A549 (cell line): ENCODE measurements at regions not wholly inside any gene's neighbourhood (a gene's known extent, or its start where the extent isn't known, plus 50 kb on each side); places are given as distances from the start of the nearest gene placed in this dataset.

Source experiments
- ATAC-seq, 2 experiments: fragments of 200-7000 bp in 1 of 2; fragments of >200 bp in 1 of 2; cut with Nextera tagmentation in 1 of 2; cut with Tn5 transposase in 1 of 2; 3 replicates each; pipeline versions ENCODE4 v1.8.0 to v1.9.1; 2018 to 2020; ENCODE audit warnings: mild to moderate bottlenecking in 1 of 2, moderate library complexity in 1 of 2
- CTCF ChIA-PET: fragments of 300-600 bp; sonication (Branson Sonifier 250); formaldehyde crosslinking; extraction: SDS; loops from one replicate; lab custom pipeline; 2021; ENCODE audit warnings: antibody characterized with exemption, inconsistent platforms; lab: Yijun Ruan, JAX
- POLR2A ChIA-PET: fragments of 350-600 bp; formaldehyde crosslinking; extraction: SDS; loops from one replicate; lab custom pipeline; 2021; ENCODE audit warnings: antibody characterized with exemption, inconsistent platforms; lab: Yijun Ruan, JAX
- DNase-seq, 2 experiments: peaks; one replicate each; pipeline versions ENCODE4 v3.0.0 to v3.0.0-alpha.2; 2011 to 2016; ENCODE audit warnings: low read depth in 1 of 2, low spot score in 1 of 2
- FAIRE-seq: peaks from 2 replicates; lab custom pipeline; 2011; peaks lifted over from hg19 to GRCh38; lab: Jason Lieb, UNC
- H3K27ac ChIP-seq, 2 experiments: fragments of >200 bp; sonication (Bioruptor Twin); formaldehyde crosslinking; 3 replicates each; pipeline ENCODE4 v1.5.1; 2016 to 2017
- H3K4me1 ChIP-seq: fragments of >200 bp; sonication (Bioruptor Twin); formaldehyde crosslinking; 3 replicates; pipeline ENCODE4 v1.6.1; 2016
- H3K4me2 ChIP-seq: fragments of >200 bp; sonication (Bioruptor Twin); formaldehyde crosslinking; 3 replicates; pipeline ENCODE4 v1.6.1; 2016
- H3K4me3 ChIP-seq: fragments of >200 bp; sonication (Bioruptor Twin); formaldehyde crosslinking; 3 replicates; pipeline ENCODE4 v1.5.1; 2016
- H3K9me3 ChIP-seq: fragments of >200 bp; sonication (Bioruptor Twin); formaldehyde crosslinking; 3 replicates; pipeline ENCODE4 v1.6.1; 2016
- BCL3 ChIP-seq: fragments of >200 bp; sonication (Bioruptor Twin); formaldehyde crosslinking; IDR thresholded peaks from 3 replicates; pipeline ENCODE4 v1.6.1; 2016
- BHLHE40 ChIP-seq: IDR thresholded peaks from 2 replicates; pipeline ENCODE4 v1.6.1; 2012; ENCODE audit warnings: low read depth, low read length, inconsistent platforms
- CBX2 ChIP-seq: fragments of 200-600 bp; sonication (generic); IDR thresholded peaks from 2 replicates; pipeline ENCODE4 v1.6.1; 2016; ENCODE audit warnings: low read depth, mild to moderate bottlenecking, borderline replicate concordance
- CEBPB ChIP-seq, 2 experiments: fragments of >200 bp in 1 of 2; sonication (Bioruptor Twin) in 1 of 2; formaldehyde crosslinking in 1 of 2; IDR thresholded peaks; 2 replicates each; pipeline ENCODE4 v1.6.1; 2012 to 2016
- CHD2 ChIP-seq: fragments of 150-350 bp; IDR thresholded peaks from 2 replicates; pipeline ENCODE4 v1.6.1; 2014; ENCODE audit warnings: low read length; ENCODE audit not compliant: partially characterized antibody
- CHD4 ChIP-seq: fragments of 200-600 bp; sonication (generic); IDR thresholded peaks from 2 replicates; pipeline ENCODE4 v1.6.1; 2016; ENCODE audit warnings: antibody characterized with exemption, mild to moderate bottlenecking, borderline replicate concordance
- CTCF ChIP-seq: fragments of >200 bp; sonication (Bioruptor Twin); formaldehyde crosslinking; IDR thresholded peaks from 3 replicates; pipeline ENCODE4 v1.5.1; 2016
- EHF ChIP-seq: fragments of 250-450 bp; sonication (Bioruptor Pico); IDR thresholded peaks from 2 replicates; pipeline ENCODE4 v1.5.0; 2020; ENCODE audit warnings: mild to moderate bottlenecking
- EP300 ChIP-seq, 2 experiments: fragments of >200 bp; sonication (Bioruptor Twin); formaldehyde crosslinking; IDR thresholded peaks; 2 replicates in 1 of 2; 3 replicates in 1 of 2; pipeline ENCODE4 v1.6.1; 2016 to 2017
- ESRRA ChIP-seq: fragments of 150-350 bp; IDR thresholded peaks from 2 replicates; pipeline ENCODE4 v1.6.1; 2014; ENCODE audit warnings: mild to moderate bottlenecking, low read length, borderline replicate concordance
- FOSL2 ChIP-seq, 2 experiments: fragments of 450-650 bp in 1 of 2; fragments of >200 bp in 1 of 2; sonication (Bioruptor Twin) in 1 of 2; formaldehyde crosslinking; IDR thresholded peaks; 2 replicates each; pipeline versions ENCODE4 v1.5.0 to v1.6.1; 2016 to 2020; ENCODE audit warnings: mild to moderate bottlenecking in 1 of 2, moderate library complexity in 1 of 2
- GATA3 ChIP-seq: IDR thresholded peaks from 2 replicates; pipeline ENCODE4 v1.6.1; 2012; ENCODE audit warnings: borderline replicate concordance
- HES2 ChIP-seq: fragments of >200 bp; sonication (Bioruptor Twin); formaldehyde crosslinking; IDR thresholded peaks from 2 replicates; pipeline ENCODE4 v1.6.1; 2016
- HOXA7 ChIP-seq: fragments of 250-450 bp; sonication (Bioruptor Pico); IDR thresholded peaks from 2 replicates; pipeline ENCODE4 v1.5.0; 2020; ENCODE audit warnings: mild to moderate bottlenecking, moderate library complexity
- HOXB13 ChIP-seq: fragments of 250-450 bp; sonication (Bioruptor Pico); IDR thresholded peaks from 2 replicates; pipeline ENCODE4 v1.5.0; 2020; ENCODE audit warnings: low read depth, mild to moderate bottlenecking, moderate library complexity
- JUN ChIP-seq, 2 experiments: fragments of >200 bp; sonication (Bioruptor Twin); formaldehyde crosslinking; IDR thresholded peaks; 2 replicates in 1 of 2; 3 replicates in 1 of 2; pipeline ENCODE4 v1.6.1; 2016 to 2017
- JUNB ChIP-seq: fragments of >200 bp; sonication (Bioruptor Twin); formaldehyde crosslinking; IDR thresholded peaks from 2 replicates; pipeline ENCODE4 v1.6.1; 2016
- KDM1A ChIP-seq: fragments of 200-600 bp; sonication (generic); IDR thresholded peaks from 2 replicates; pipeline ENCODE4 v1.6.1; 2016; ENCODE audit warnings: low read depth, mild to moderate bottlenecking
- MAX ChIP-seq: IDR thresholded peaks from 2 replicates; pipeline ENCODE4 v1.6.1; 2012
- NPAS2 ChIP-seq: fragments of 250-450 bp; sonication (Bioruptor Pico); IDR thresholded peaks from 2 replicates; pipeline ENCODE4 v1.8.0; 2022; ENCODE audit warnings: mild to moderate bottlenecking, moderate library complexity, borderline replicate concordance
- PHF8 ChIP-seq: fragments of 200-600 bp; sonication (generic); IDR thresholded peaks from 2 replicates; pipeline ENCODE4 v1.6.1; 2016; ENCODE audit warnings: low read depth, mild to moderate bottlenecking, antibody characterized with exemption, moderate library complexity, borderline replicate concordance
- REST ChIP-seq: fragments of 200-600 bp; sonication (generic); IDR thresholded peaks from 2 replicates; pipeline ENCODE4 v1.6.1; 2016; ENCODE audit warnings: antibody characterized with exemption, mild to moderate bottlenecking, moderate library complexity
- TFCP2L1 ChIP-seq: fragments of 250-450 bp; sonication (Bioruptor Pico); IDR thresholded peaks from 2 replicates; pipeline ENCODE4 v1.5.0; 2021; ENCODE audit warnings: mild to moderate bottlenecking
- TP53 ChIP-seq: fragments of 250-450 bp; sonication (Bioruptor Pico); IDR thresholded peaks from 2 replicates; pipeline ENCODE4 v1.5.0; 2021; ENCODE audit warnings: mild to moderate bottlenecking, moderate library complexity
- ZSCAN20 ChIP-seq: fragments of 250-450 bp; sonication (Bioruptor Pico); IDR thresholded peaks from 2 replicates; pipeline ENCODE4 v1.8.0; 2022; ENCODE audit warnings: mild to moderate bottlenecking, moderate library complexity
- WGBS: methylation state at CpG from one replicate; pipeline ENCODE4 v1.1.6; 2017; ENCODE audit errors: missing lambda C conversion rate; 5-methylcytosine and 5-hydroxymethylcytosine counted together

- H3K4me1 ChIP-seq: no peaks in the 10 kb centered on the region
- FAIRE-seq (no peak), ATAC-seq (no peak), DNase-seq (no peak)
- H3K4me3 ChIP-seq: no peak overlapping the region
- H3K9me3 ChIP-seq: no peaks in the 10 kb centered on the region
- H3K4me2 ChIP-seq: no peak overlapping the region
- no peak for TF ChIP-seq HOXA7 (CRISPR knock-in tag)
- 17% methylated on average over 3 of the region's 3 CpGs for WGBS
- CTCF ChIA-PET: no interaction called here
- no peak overlapping the region for H3K27ac ChIP-seq
- POLR2A ChIA-PET: no interaction called here
Observed at GRCh38 chr2:147538821-147539220, 306.0 kb upstream of the ACVR2A start.

- WGBS: 0% methylated on average over 1 of the region's 1 CpG
Observed at GRCh38 chr2:147538088-147538487, 306.7 kb upstream of the ACVR2A start.

GRCh38 chr2:147531269-147531668 lies 313.6 kb upstream of the ACVR2A start:
- no peak for DNase-seq
- ChIA-PET POLR2A (no interaction called here), CTCF (no interaction called here)
- Histone ChIP-seq H3K9me3 (no peaks in the 10 kb centered on the region), H3K4me3 (no peak overlapping the region), H3K27ac (no peak overlapping the region), H3K4me2 (no peak overlapping the region), H3K4me1 (no peaks in the 10 kb centered on the region)
- FAIRE-seq: no peak
- 31% methylated on average over 3 of the region's 3 CpGs for WGBS
- no peak for ATAC-seq
- no peak for TF ChIP-seq EHF (CRISPR knock-in tag)
- no peak for TF ChIP-seq NPAS2
- no peak for TF ChIP-seq HOXB13 (CRISPR knock-in tag)
- no peak for TF ChIP-seq KDM1A
- no peak for TF ChIP-seq EP300 (IDR thresholded peaks at IDR 0.05)
- no peak for TF ChIP-seq CEBPB (IDR thresholded peaks at IDR 0.05)
- no peak for TF ChIP-seq TP53
- TF ChIP-seq FOSL2 (IDR thresholded peaks at IDR 0.05): no peak
- TF ChIP-seq FOSL2 (CRISPR knock-in tag; IDR thresholded peaks at IDR 0.05): no peak
- TF ChIP-seq CBX2: no peak
- no peak for TF ChIP-seq CTCF
- no peak for TF ChIP-seq JUN (IDR thresholded peaks at IDR 0.05)
- no peak for TF ChIP-seq BHLHE40
- no peak for TF ChIP-seq PHF8
- TF ChIP-seq HES2: no peak
- no peak for TF ChIP-seq BCL3

More at GRCh38 chr2:147538088-147538487, 306.7 kb upstream of the ACVR2A start:
- H3K4me1 ChIP-seq: no peaks in the 10 kb centered on the region
- ATAC-seq (no peak), FAIRE-seq (no peak), DNase-seq (no peak)
- H3K27ac ChIP-seq: no peak overlapping the region
- CTCF ChIA-PET: no interaction called here
- no peak overlapping the region for H3K4me3 ChIP-seq
- no peak overlapping the region for H3K4me2 ChIP-seq
- TF ChIP-seq KDM1A: no peak
- no peak for TF ChIP-seq ZSCAN20 (CRISPR knock-in tag)
- TF ChIP-seq ESRRA: no peak
- TF ChIP-seq REST: no peak
- no peak for TF ChIP-seq TFCP2L1 (CRISPR knock-in tag)
- no peak for TF ChIP-seq GATA3
- TF ChIP-seq CHD2: no peak
- no peak for TF ChIP-seq HES2
- no peak for TF ChIP-seq MAX
- TF ChIP-seq HOXB13 (CRISPR knock-in tag): no peak
- TF ChIP-seq JUNB: no peak
- TF ChIP-seq CEBPB (IDR thresholded peaks at IDR 0.05): no peak
- TF ChIP-seq CHD4: no peak
- H3K9me3 ChIP-seq: no peaks in the 10 kb centered on the region
- POLR2A ChIA-PET: no interaction called here
